ENCODE measurements at regions not wholly inside any gene's neighbourhood (a gene's known extent, or its start where the extent isn't known, plus 50 kb on each side); places are given as distances from the start of the nearest gene placed in this dataset.

DNA sequence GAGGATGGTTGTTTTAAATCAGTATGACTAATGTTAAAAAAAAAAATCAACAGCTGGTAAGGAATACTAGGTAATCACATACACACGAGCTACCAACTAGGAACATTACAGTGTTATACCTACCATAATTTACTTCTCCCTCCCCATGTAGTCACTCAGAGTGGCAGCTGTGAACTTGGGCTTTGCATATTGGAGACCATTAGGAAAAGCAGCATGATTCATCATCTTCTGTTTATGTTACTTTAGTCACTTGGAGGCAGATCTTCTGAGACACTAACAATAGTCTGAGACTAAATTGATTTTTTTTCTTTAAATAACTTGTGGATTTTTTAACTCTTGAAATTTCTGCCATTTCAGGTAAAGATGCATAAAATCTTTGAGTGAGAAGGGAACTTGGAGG lies 141.5 kb upstream of the NR4A3 start:
- Histone ChIP-seq H3K4ac (ENCODE audit: low read depth, low read length) (no peak overlapping the region), H2AFZ (ENCODE audit: low read length) (no peak overlapping the region), H3K18ac (ENCODE audit: insufficient read length, low read depth, low read length) (no peak overlapping the region), H3K9ac (ENCODE audit: extremely low read depth, insufficient read length, low read length) (no peak overlapping the region), H2BK12ac (ENCODE audit: insufficient read length, low read depth, low read length) (no peak overlapping the region), H2AK5ac (ENCODE audit: insufficient read length, low read length) (no peak overlapping the region), H3K23ac (ENCODE audit: insufficient read length, low read depth, low read length) (no peak overlapping the region), H3K27me3 (ENCODE audit: insufficient read depth, low read length) (no peaks in the 10 kb centered on the region), H3K79me1 (ENCODE audit: insufficient read depth, low read depth, low read length, poor library complexity, severe bottlenecking) (no peaks in the 10 kb centered on the region), H3K4me1 (ENCODE audit: insufficient read depth, low read length) (no peaks in the 10 kb centered on the region), H4K91ac (ENCODE audit: insufficient read length, low read depth, low read length) (no peak overlapping the region), H3K14ac (ENCODE audit: insufficient read depth, low read length) (no peak overlapping the region), H3K23me2 (ENCODE audit: insufficient read length, low read depth, low read length, poor library complexity, severe bottlenecking) (no peaks in the 10 kb centered on the region), H2BK15ac (ENCODE audit: low read depth, low read length) (no peak overlapping the region), H3K56ac (ENCODE audit: insufficient read length, low read depth, low read length) (no peak overlapping the region), H3K9me3 (ENCODE audit: control insufficient read depth, low read depth, low read length) (no peaks in the 10 kb centered on the region), H2BK5ac (ENCODE audit: insufficient read length, low read length) (no peak overlapping the region), H2BK120ac (ENCODE audit: low read depth, low read length, poor library complexity, severe bottlenecking) (no peak overlapping the region), H4K20me1 (ENCODE audit: control insufficient read depth, insufficient read depth, insufficient read length) (no peaks in the 10 kb centered on the region), H4K8ac (replicated peaks; ENCODE audit: insufficient read length, low read depth, low read length) (no peak overlapping the region), H2BK20ac (ENCODE audit: low read depth, low read length, poor library complexity, severe bottlenecking) (no peak overlapping the region), H3T11ph (ENCODE audit: low read length) (no peak overlapping the region), H3K79me2 (ENCODE audit: insufficient read depth, low read length) (no peaks in the 10 kb centered on the region), H3K27ac (ENCODE audit: insufficient read length, low read depth, low read length) (no peak overlapping the region), H3K4me2 (ENCODE audit: insufficient read depth, insufficient read length, low read length) (no peak overlapping the region), H4K5ac (ENCODE audit: insufficient read length, low read depth, low read length) (no peak overlapping the region)
- no CpG with 5 or more reads among the region's 1 CpG for WGBS (ENCODE audit: extremely low coverage, insufficient read length, low lambda C conversion rate)
- Mint-ChIP-seq H3K27ac (no peak overlapping the region), H3K4me1 (no peaks in the 10 kb centered on the region; a peak in 1 of 4 replicates), H3K36me3 (ENCODE audit: insufficient read depth in 1 of 3, low read depth in 3 of 3) (peaks cover 18 to 20% (median 19%) of the 10 kb centered on the region in 3 experiments), H3K9me3 (peaks cover 22 to 26% of the 10 kb centered on the region in 2 experiments), H3K27me3 (ENCODE audit: low read depth) (no peaks in the 10 kb centered on the region), H3K4me3 (no peak overlapping the region)
- DNase-seq: no peak
- TF ChIP-seq, protein P1, sequence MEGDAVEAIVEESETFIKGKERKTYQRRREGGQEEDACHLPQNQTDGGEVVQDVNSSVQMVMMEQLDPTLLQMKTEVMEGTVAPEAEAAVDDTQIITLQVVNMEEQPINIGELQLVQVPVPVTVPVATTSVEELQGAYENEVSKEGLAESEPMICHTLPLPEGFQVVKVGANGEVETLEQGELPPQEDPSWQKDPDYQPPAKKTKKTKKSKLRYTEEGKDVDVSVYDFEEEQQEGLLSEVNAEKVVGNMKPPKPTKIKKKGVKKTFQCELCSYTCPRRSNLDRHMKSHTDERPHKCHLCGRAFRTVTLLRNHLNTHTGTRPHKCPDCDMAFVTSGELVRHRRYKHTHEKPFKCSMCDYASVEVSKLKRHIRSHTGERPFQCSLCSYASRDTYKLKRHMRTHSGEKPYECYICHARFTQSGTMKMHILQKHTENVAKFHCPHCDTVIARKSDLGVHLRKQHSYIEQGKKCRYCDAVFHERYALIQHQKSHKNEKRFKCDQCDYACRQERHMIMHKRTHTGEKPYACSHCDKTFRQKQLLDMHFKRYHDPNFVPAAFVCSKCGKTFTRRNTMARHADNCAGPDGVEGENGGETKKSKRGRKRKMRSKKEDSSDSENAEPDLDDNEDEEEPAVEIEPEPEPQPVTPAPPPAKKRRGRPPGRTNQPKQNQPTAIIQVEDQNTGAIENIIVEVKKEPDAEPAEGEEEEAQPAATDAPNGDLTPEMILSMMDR (conservative IDR thresholded peaks at IDR 0.05): no peak
